ENCODE measurements at regions not wholly inside any gene's neighbourhood (a gene's known extent, or its start where the extent isn't known, plus 50 kb on each side); places are given as distances from the start of the nearest gene placed in this dataset.

GRCh38 chr12:79515530-79515935, 175.2 kb downstream of the PAWR start:
- Mint-ChIP-seq H3K4me3 (no peak overlapping the region), H3K4me1 (no peaks in the 10 kb centered on the region), H3K27me3 (no peaks in the 10 kb centered on the region), H3K27ac (no peak overlapping the region), H3K36me3 (ENCODE audit: low read depth) (peaks cover 2% of the 10 kb centered on the region), H3K9me3 (peaks cover 2% of the 10 kb centered on the region)
- POLR2A ChIA-PET: no interaction called here
- ATAC-seq (ENCODE audit: low read depth) (no peak), DNase-seq (no peak)
- intact Hi-C loops (cut with micrococcal nuclease): no loop called here
- no peak for TF ChIP-seq CTCF (IDR thresholded peaks at IDR 0.05)
- CTCF ChIA-PET: no interaction called here

- peaks cover 2% of the 10 kb centered on the region for H3K36me3 Mint-ChIP-seq (ENCODE audit: low read depth)
Observed at GRCh38 chr12:79514730-79515529, 175.8 kb downstream of the PAWR start.

GRCh38 chr12:79512068-79512467, 178.7 kb downstream of the PAWR start:
- H3K27ac Mint-ChIP-seq: no peak overlapping the region
- no peaks in the 10 kb centered on the region for H3K4me1 Mint-ChIP-seq
- no peak for ATAC-seq (ENCODE audit: low read depth)
- no peaks in the 10 kb centered on the region for H3K9me3 Mint-ChIP-seq
- ChIA-PET CTCF (no interaction called here), POLR2A (no interaction called here)
- no peak for DNase-seq
- no peak for TF ChIP-seq CTCF (IDR thresholded peaks at IDR 0.05)
- no peaks in the 10 kb centered on the region for H3K27me3 Mint-ChIP-seq
- peaks cover 2% of the 10 kb centered on the region for H3K36me3 Mint-ChIP-seq (ENCODE audit: low read depth)
- H3K4me3 Mint-ChIP-seq: no peak overlapping the region
- intact Hi-C loops (cut with micrococcal nuclease): no loop called here

More at GRCh38 chr12:79514730-79515529, 175.8 kb downstream of the PAWR start:
- no peak for TF ChIP-seq CTCF (IDR thresholded peaks at IDR 0.05)
- DNase-seq (no peak), ATAC-seq (ENCODE audit: low read depth) (no peak)
- Mint-ChIP-seq H3K27me3 (no peaks in the 10 kb centered on the region), H3K4me3 (no peak overlapping the region), H3K27ac (no peak overlapping the region), H3K4me1 (no peaks in the 10 kb centered on the region), H3K9me3 (peaks cover 2% of the 10 kb centered on the region)
- ChIA-PET POLR2A (no interaction called here), CTCF (no interaction called here)
- intact Hi-C loops (cut with micrococcal nuclease): no loop called here

GRCh38 chr12:79508622-79509021, 182.1 kb downstream of the PAWR start:
- Mint-ChIP-seq H3K9me3 (peaks cover 3% of the 10 kb centered on the region), H3K4me3 (no peak overlapping the region), H3K4me1 (no peaks in the 10 kb centered on the region), H3K27me3 (no peaks in the 10 kb centered on the region), H3K27ac (no peak overlapping the region), H3K36me3 (ENCODE audit: low read depth) (no peaks in the 10 kb centered on the region)
- intact Hi-C loops (cut with micrococcal nuclease): no loop called here
- TF ChIP-seq CTCF (IDR thresholded peaks at IDR 0.05): no peak
- DNase-seq (no peak), ATAC-seq (ENCODE audit: low read depth) (no peak)
- ChIA-PET CTCF (no interaction called here), POLR2A (no interaction called here)

Measured in activated B cell treated with CpG ODN at 0.5 μM for 24 hours (primary cell).